Stomach smooth muscle (tissue), 2 donors: ENCODE measurements at regions not wholly inside any gene's neighbourhood (a gene's known extent, or its start where the extent isn't known, plus 50 kb on each side); places are given as distances from the start of the nearest gene placed in this dataset.

ENCODE experiments used
- H3K27ac ChIP-seq: one replicate; pipeline ENCODE4 v1.7.0; 2013; ENCODE audit warnings: mild to moderate bottlenecking, low read length, inconsistent platforms
- H3K27me3 ChIP-seq, 2 donors: one replicate each; pipeline ENCODE4 v1.7.0; 2013; ENCODE audit warnings: low read length in 2 of 2; ENCODE audit not compliant: insufficient read depth in 2 of 2, control insufficient read depth in 1 of 2
- H3K36me3 ChIP-seq, 2 donors: one replicate each; pipeline ENCODE4 v1.7.0; 2013; ENCODE audit warnings: low read length in 2 of 2; ENCODE audit not compliant: control insufficient read depth in 2 of 2, insufficient read depth in 2 of 2
- H3K4me1 ChIP-seq: one replicate; pipeline ENCODE4 v1.7.0; 2013; ENCODE audit warnings: low read length; ENCODE audit not compliant: control insufficient read depth, insufficient read depth
- H3K4me3 ChIP-seq, 2 donors: one replicate each; pipeline ENCODE4 v1.7.0; 2013; ENCODE audit warnings: low read length in 2 of 2
- H3K9ac ChIP-seq, 2 donors: one replicate each; pipeline ENCODE4 v1.7.0; 2013; ENCODE audit warnings: low read length in 2 of 2, mild to moderate bottlenecking in 1 of 2
- H3K9me3 ChIP-seq, 2 donors: one replicate each; pipeline ENCODE4 v1.7.0; 2013; ENCODE audit warnings: low read length in 2 of 2; ENCODE audit not compliant: control insufficient read depth in 2 of 2
- donor health status: healthy.
- donor health status: Pancreatic carcinoma.

DNA sequence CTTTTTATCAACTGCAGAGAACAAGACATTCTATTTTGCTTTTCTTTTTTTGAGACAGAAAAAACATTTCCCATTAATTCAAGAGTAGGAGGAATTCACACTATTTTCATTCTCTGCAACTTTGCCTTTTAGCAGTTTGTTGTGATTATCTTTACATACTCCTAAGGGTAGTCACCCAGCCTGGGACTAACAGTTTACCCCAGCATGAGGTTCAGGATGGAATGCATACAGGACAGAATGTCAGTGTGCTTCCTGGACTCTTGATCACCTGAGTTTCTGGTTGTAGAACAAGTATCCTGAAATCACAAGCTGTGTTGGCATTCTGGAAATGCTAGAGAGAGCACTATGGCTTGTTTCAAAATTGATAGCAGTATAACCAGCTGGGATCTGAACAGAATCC is 368.1 kb downstream of the KIF4B start:
- no peak overlapping the region for H3K9ac ChIP-seq
- H3K4me3 ChIP-seq: no peak overlapping the region
- no peaks in the 10 kb centered on the region for H3K4me1 ChIP-seq
- no peaks in the 10 kb centered on the region for H3K36me3 ChIP-seq
- H3K27ac ChIP-seq: no peak overlapping the region
- peaks cover 0 to 3% of the 10 kb centered on the region in 2 donors for H3K9me3 ChIP-seq
- no peaks in the 10 kb centered on the region for H3K27me3 ChIP-seq

DNA sequence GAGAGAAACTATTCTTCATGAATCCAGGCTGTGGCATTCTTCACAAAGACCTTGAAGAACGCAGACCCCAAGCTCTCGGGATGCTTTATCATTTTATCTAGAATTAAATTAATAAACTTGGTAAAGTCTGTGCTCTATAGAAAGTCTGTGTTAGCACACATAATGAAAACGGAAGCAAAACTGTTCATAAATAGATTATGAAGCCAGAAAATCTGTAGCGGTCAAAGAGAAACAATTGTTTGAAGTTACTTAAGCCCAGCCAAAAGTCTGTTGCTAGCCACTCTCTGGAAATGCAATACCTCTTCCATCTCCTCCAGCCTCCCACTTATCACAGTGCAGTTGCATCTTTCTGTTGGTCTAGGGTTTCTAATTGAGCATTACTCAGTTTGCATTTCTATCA is 375.9 kb downstream of the KIF4B start:
- H3K4me1 ChIP-seq: no peaks in the 10 kb centered on the region
- no peak overlapping the region for H3K4me3 ChIP-seq
- no peak overlapping the region for H3K27ac ChIP-seq
- peaks cover 0 to 3% of the 10 kb centered on the region in 2 donors for H3K9me3 ChIP-seq
- H3K9ac ChIP-seq: no peak overlapping the region
- H3K36me3 ChIP-seq: no peaks in the 10 kb centered on the region
- H3K27me3 ChIP-seq: no peaks in the 10 kb centered on the region

DNA sequence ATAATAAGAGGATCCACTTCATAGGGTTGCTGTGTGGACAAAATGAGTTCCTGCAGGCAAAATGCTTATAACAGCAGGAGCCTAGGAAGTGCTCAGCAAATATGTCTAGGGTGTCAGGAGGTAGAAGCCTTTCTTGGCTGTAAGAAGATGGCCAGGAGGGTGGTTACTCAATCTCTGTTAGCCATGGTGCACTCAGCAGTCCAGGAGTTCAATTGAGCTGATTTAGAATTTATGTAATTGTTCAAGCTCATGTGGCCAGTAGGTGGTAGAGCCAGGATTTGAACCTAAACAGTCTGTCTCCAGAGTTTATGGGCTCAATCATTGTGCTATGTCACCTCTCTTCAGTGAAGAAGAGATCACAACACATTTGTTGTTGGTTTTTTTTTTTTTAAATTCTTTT is 381.2 kb downstream of the KIF4B start:
- Histone ChIP-seq H3K36me3 (no peaks in the 10 kb centered on the region), H3K27ac (no peak overlapping the region), H3K27me3 (no peaks in the 10 kb centered on the region), H3K4me3 (no peak overlapping the region), H3K9ac (no peak overlapping the region), H3K9me3 (no peaks in the 10 kb centered on the region), H3K4me1 (no peaks in the 10 kb centered on the region)

DNA sequence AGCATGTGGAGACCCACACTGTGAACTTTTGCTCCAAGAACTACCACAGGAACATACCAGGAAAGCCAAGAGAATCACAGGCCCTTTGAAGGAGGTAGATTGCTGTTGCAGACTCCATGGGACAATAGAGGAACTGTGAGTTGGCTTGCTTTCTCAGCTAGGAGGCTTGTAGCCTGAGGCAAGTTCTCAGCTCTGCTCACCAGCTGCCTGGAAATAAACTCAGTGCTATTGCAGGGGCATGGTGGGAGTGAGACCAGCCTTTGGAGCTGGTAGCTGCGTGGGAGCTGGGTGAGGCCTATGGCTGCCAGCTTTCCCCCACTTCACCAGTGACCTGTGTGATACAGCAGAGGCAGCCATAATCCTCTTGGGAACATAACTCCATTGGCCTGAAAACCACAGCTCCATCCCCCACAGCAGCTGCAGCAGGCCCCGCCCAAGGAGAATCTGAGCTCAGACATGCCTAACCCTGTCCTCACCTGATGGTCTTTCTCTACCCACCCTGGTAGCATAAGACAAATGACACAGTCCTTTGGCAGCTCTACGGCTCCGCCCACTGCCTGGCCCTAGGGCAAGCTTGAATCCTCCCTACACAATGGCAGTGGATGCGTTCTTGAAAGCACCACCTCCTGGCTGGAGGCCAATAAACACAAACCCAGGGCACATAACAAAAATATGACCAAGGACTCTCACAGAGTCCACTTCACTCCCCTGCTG is 389.5 kb downstream of the KIF4B start:
- no peak overlapping the region for H3K27ac ChIP-seq
- no peak overlapping the region for H3K4me3 ChIP-seq
- H3K4me1 ChIP-seq: no peaks in the 10 kb centered on the region
- H3K36me3 ChIP-seq: no peaks in the 10 kb centered on the region
- no peaks in the 10 kb centered on the region for H3K27me3 ChIP-seq
- H3K9me3 ChIP-seq: no peaks in the 10 kb centered on the region
- no peak overlapping the region for H3K9ac ChIP-seq

DNA sequence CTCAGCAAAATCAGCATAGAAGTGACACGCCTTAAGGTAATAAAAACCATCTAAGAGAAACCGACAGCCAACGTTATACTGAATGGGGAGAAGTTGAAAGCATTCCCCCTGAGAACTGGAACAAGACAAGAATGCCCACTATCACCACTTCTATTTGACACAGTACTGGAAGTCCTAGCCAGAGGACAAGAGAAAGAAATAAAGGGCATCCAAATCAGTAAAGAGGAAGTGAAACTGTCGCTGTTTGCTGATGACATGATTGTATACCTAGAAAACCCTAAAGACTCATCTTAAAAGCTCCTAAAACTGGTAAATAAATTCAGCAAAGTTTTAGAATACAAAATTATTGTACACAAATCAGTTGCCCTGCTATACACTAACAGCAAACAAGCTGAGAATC is 393.3 kb downstream of the KIF4B start:
- Histone ChIP-seq H3K4me3 (no peak overlapping the region), H3K9me3 (no peaks in the 10 kb centered on the region), H3K9ac (no peak overlapping the region), H3K36me3 (no peaks in the 10 kb centered on the region), H3K4me1 (no peaks in the 10 kb centered on the region), H3K27me3 (no peaks in the 10 kb centered on the region), H3K27ac (no peak overlapping the region)

DNA sequence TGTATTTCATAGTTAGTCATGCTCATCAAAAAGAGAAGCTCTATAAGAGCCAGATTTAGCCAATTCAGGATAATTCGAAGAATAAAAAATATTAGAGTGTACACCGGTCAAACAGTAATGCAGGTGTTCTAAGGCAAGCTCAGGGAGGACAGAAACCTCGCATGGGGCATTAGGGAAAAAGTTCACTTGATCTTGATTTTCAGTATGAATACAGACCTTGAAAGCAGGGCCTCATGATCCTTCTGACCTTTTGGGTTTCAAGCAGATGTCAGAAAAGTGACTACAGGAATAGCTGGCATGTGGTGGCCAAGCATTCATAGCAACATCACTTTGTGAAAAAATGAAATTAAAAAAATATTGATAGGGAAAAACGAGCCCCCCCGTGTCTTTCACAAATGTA is 394.9 kb downstream of the KIF4B start:
- H3K36me3 ChIP-seq: no peaks in the 10 kb centered on the region

DNA sequence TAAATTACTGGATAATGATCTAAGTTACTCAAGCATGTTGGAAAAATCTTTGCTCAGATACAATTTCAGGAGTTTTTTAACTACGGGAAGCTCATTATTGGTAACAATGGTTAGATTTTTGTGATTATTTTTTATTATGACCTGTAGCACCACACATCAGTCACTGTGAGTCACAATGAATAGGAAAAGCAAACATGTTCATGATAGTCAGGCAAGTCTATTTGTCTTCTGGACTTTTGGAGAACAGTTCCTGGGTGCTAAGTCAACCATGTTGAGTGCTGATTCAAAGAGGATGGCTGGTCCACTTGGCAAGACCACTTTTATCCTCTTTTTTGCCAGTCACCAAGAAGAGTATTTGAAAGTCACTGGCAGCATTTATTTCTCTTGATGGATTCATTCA is 403.2 kb downstream of the KIF4B start:
- H3K9me3 ChIP-seq: no peaks in the 10 kb centered on the region
- H3K27ac ChIP-seq: no peak overlapping the region
- H3K4me1 ChIP-seq: no peaks in the 10 kb centered on the region
- no peaks in the 10 kb centered on the region for H3K27me3 ChIP-seq
- no peaks in the 10 kb centered on the region for H3K36me3 ChIP-seq
- no peak overlapping the region for H3K4me3 ChIP-seq
- H3K9ac ChIP-seq: no peak overlapping the region

More for the DNA sequence above, 394.9 kb downstream of the KIF4B start:
- H3K4me3 ChIP-seq: no peak overlapping the region
- no peak overlapping the region for H3K9ac ChIP-seq
- H3K4me1 ChIP-seq: no peaks in the 10 kb centered on the region
- H3K9me3 ChIP-seq: no peaks in the 10 kb centered on the region
- no peak overlapping the region for H3K27ac ChIP-seq
- no peaks in the 10 kb centered on the region for H3K27me3 ChIP-seq

DNA sequence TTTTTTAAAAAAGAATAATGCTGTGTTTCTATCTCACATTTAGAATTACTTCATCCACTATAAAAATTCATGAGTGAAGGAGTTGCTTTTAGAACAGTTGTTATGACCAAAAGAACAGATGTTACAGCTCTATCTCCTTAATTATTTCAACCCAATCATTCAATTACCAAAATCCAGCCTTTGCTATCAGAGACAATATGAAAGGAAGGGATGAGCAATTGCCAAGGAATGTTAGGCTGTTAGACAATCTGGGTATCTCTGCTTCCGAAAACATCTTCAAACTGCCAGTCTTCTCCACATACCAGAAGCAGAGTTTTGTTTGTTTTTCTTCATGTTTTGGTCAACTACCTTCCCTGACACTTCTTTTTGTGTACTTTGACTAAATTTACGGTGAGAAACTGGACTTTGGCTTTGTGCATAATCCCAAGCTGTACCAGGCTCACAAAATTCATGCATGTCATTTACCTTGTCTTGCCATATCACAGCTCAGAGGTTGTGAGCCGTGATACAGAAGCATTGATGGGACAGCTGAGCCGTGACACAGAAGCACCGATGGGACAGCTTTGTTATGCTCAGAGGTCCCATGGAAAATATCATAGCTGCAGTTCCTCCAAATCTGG is 405.5 kb downstream of the KIF4B start:
- Histone ChIP-seq H3K36me3 (no peaks in the 10 kb centered on the region), H3K4me3 (no peak overlapping the region)

DNA sequence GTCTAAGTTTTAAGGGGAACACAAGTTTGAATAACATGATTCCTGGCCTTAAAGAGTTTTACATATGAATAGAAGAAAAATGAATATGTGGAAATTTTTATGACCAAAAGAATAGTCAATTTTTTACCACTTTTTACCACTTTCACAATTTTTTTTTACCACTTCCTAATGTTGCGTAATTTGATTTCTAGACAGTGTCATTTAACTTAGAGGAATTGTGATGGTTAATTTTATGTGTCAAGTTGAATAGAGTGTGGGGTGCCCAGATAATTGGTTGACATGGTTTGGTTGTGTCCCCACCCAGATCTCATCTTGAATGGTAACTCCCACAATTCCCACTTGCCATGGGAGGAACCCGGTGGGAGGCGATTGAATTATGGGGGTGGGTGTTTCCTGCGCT is 416.6 kb downstream of the KIF4B start:
- Histone ChIP-seq H3K27me3 (no peaks in the 10 kb centered on the region), H3K9me3 (peaks cover 0 to 3% of the 10 kb centered on the region in 2 donors), H3K4me3 (no peak overlapping the region), H3K4me1 (no peaks in the 10 kb centered on the region), H3K9ac (no peak overlapping the region), H3K36me3 (no peaks in the 10 kb centered on the region), H3K27ac (no peak overlapping the region)

More for the DNA sequence above, 405.5 kb downstream of the KIF4B start:
- Histone ChIP-seq H3K27ac (no peak overlapping the region), H3K9me3 (no peaks in the 10 kb centered on the region), H3K4me1 (no peaks in the 10 kb centered on the region), H3K27me3 (no peaks in the 10 kb centered on the region), H3K9ac (no peak overlapping the region)

DNA sequence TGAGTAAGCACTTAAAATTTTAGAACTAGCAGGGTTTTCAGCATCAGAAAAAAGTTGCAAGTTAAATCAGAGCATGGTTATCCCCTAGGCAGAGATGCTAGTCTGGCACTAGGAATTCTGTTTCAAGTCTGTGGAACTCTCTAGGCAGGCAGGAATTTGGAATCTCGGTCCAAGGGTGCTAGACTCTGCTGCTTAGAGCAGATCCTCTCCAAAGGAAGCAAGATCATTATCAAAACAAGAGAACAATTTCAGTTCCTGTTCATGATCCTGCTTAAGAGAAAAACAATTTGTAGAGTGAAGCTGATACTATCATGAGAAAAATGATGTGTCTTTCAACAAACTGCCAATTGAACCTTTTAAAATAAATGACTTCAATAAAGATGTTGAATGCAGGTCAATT is 420.7 kb downstream of the KIF4B start:
- Histone ChIP-seq H3K9me3 (peaks cover 0 to 2% of the 10 kb centered on the region in 2 donors), H3K36me3 (no peaks in the 10 kb centered on the region), H3K4me3 (no peak overlapping the region), H3K27ac (no peak overlapping the region), H3K9ac (no peak overlapping the region), H3K4me1 (no peaks in the 10 kb centered on the region), H3K27me3 (no peaks in the 10 kb centered on the region)

DNA sequence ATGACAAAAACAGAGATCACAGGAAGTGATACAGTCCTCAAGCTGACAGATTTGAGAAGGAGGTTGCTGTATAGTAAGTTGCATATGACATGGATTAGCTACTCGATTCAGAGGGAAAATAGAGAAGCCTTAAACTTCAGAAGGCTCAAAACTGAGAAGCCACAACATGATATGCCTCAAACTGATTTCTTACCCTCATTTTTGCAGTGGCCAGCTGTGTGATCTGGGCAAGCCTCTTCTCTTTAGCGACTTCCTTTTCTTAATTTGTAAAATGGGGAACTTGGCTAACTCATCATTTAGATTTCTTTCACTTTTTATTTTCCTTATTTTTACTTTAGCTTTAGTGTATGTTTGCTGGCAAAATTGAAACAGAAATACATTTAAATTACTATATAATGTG is 421.1 kb downstream of the KIF4B start:
- Histone ChIP-seq H3K4me1 (no peaks in the 10 kb centered on the region), H3K4me3 (no peak overlapping the region), H3K9me3 (peaks cover 0 to 2% of the 10 kb centered on the region in 2 donors), H3K27me3 (no peaks in the 10 kb centered on the region), H3K27ac (no peak overlapping the region), H3K9ac (no peak overlapping the region), H3K36me3 (no peaks in the 10 kb centered on the region)
